DLD1 (cell line): ENCODE measurements at regions not wholly inside any gene's neighbourhood (a gene's known extent, or its start where the extent isn't known, plus 50 kb on each side); places are given as distances from the start of the nearest gene placed in this dataset.

Experiments
- in situ Hi-C: cut with HindIII; loops from 2 replicates; pipeline ENCODE4 v1.10.0; 2017; ENCODE audit warnings: low sequenced_read_pairs

DNA sequence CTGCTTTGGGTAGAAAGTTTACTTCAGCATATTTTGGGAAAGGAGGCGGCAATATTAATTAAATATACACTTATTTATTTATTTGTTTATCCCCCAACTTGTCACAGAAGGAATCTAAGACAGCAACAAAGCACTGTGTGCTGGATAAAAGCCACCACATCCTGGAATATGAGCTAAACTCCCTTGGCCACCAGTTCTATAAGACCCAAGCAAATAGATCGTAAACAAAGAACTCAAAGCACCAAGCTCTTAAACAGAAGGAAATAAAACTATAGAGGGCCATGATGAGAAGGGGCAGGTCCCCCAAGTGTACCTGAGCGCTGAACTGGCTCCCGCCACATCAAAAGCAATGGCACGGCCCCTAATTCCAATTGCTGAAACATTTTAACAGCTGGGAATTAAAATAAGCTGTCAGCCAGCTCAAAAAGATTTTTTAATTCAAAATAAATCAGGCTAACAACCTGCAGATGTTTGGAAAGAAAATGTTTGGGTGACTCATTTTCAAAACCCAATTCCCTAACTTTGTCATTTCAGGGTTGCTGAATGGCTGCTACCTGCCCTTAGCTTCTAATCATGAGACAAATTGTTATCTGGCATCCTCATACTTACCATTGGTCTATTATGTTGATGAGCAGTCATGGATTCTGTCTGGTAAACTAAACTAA is 127.1 kb downstream of the SLC30A10 start:
- in situ Hi-C loops = no loop called here

DNA sequence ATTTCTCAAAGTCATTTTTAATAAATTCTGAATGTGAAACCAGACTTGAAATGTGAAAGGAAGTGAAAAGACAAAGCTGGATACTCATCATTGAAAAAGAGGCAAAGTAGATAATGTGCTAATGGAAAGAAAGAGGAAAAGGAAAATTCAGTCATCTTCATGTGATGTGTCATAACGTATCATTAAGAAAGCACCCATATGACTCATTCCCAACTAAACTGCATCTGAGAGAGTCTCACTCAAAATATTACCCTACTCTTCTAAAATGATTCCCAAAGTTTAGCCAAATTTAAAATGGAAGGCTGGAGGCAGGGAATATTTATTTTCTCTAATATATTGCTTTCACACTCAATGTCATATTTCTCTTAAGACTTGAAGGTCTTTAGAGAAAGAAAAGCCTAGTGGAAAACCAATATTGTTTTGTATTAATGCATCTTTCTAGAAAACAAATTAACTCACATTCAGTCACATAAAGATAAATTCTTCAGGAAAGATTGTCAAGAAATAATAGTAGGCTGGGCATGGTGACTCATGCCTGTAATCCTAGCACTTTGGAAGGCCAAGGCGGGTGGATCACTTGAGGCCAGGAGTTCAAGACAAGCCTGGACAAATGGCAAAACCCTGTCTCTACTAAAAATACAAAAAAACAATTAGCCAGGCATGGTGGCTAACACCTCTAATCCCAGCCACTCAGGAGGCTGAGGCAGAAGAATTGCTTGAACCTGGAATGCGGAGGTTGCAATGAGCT is 129.9 kb downstream of the SLC30A10 start:
- in situ Hi-C loops = no loop called here

DNA sequence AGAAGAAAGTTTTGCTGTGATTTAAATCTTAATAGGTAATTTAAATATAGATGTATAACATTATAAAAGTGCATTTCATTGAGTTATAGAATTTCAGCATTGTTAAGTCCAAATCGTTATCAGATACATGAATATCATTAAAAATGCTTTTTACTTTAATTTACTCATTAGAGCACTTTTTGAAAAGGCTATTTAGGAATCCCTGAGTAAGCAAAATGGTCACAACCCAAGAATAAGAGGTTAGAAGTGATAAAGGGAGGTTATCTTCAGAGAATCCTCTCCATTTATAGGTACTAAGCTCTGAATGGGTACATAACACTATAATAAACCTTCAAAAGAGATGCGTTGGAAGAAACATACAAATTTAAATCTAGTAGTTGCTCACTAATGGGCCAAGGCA is 130.7 kb downstream of the SLC30A10 start:
- in situ Hi-C loops = no loop called here

DNA sequence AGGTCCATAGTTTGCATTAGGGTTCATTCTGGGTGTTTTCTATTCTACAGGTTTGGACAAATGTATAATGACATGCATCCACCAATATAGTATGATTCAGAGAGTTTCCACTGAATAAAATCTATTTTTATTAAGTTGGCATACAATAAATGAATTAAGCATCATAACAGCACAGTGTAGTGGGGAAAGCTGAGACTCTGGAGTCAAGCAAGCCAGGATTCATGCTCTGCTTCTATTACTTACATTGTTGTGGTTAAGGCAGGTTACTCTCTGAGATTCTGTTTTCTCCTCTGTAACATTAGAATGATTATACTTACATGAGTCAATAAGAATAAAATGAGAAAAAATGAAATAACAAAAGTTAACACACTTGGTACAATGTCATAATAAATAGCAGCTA is 131.3 kb downstream of the SLC30A10 start:
- in situ Hi-C loops = no loop called here

DNA sequence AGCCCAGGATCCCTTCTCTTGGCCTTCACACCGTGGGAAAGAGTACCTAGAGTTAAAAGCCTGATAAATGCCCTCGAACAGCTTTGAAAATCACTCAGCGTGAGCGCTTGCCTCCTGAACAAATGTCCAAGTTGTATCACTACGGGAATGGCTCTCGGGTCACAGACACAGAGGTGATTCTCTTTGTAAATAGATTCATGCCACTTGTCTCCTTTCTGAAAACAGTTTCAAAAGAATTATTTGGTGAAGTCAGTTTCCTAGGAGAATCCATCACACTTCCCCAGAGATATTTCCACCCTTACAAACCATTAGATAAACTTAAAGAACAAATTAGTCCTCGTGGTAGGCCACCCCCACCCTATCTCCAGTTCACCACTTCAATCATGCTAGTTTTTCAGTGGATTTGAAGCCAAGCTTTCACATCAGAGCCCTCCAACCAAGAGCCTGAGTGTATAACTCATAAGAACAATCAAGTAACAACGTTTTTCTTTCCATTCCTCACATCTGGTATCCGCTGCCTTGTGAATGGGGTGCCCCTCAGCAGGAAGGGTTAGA is 132.9 kb downstream of the SLC30A10 start:
- in situ Hi-C loops = no loop called here

DNA sequence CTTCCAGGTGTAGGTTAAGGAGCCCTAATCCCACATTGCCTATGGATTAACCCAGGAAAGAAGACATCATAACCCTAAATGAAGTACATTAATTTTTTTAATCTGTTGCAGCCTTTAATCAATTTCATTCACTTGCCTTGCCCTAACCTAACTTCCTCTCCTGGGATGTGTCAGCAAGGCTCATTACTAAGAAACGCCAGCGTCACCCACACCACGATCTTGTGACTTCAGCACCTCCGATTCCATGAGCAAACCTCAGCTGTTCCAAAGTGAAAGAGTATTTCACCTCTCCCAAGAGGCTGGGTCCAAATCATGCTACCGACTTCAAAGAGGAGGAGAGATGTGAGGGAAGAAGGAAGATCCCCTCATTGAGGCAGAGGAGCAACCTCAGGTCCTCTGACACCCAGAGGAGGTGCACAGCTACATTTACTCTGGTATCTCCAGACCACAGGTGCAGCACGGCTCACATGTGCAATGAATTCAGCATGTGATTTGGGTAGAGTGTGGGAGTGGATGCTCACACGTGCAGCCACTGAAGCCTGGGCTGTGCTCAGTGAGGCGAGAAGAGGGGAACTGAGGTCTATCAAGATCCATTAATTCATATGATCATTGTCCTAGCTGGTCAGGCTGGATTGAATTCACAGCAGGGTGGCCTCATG is 134.1 kb downstream of the SLC30A10 start:
- in situ Hi-C loops = no loop called here

DNA sequence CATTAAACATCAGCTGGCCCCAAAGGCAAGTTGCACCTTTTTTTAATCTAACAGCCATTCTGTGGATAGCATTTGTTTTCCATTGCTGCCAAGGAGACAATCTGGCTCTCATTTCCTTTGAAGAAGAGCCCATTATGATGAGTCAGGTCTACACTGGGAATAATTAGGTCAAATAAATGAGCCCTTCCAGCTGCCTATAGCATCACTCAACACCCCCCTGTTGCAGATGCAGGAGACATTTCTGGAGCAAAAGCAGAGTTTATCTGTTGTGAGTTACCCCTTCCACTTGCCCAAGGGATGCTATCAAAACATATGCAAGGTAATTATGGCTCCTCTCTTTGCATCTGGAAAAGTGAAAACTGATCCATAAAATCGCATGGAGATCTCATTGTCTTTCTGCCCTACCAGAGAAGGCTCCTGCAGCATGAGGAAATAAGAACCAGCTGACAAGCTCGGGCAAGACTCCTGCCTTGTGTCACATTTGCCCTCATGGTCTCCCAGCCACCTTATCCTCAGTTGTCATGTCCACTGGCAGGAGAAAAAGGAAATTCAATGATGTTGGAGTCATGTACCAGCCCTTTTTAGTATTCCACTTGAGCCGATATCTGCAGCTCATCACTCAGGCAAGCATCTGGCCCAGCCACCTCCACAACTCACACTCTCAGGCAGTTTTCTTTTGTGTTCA is 135.9 kb downstream of the SLC30A10 start:
- in situ Hi-C loops = no loop called here

DNA sequence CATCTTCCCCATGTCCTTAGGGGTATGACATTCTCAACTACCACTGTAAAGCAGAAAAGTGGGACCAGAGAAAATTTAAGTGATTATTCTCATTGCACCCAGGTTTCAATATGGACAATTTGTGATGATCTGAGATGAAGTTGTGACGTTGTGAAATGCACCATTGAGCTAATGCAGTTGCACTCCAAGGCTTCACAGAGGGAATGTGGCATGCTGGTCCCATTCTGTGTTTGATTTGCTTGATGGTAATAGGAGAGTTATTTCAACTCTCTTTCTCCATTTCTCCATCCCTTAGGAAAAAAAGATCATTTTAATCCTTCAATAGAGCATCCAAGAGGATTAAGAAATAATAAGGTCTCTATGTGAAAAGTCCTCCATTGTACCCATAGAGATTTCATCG is 136.6 kb downstream of the SLC30A10 start:
- in situ Hi-C loops = no loop called here

DNA sequence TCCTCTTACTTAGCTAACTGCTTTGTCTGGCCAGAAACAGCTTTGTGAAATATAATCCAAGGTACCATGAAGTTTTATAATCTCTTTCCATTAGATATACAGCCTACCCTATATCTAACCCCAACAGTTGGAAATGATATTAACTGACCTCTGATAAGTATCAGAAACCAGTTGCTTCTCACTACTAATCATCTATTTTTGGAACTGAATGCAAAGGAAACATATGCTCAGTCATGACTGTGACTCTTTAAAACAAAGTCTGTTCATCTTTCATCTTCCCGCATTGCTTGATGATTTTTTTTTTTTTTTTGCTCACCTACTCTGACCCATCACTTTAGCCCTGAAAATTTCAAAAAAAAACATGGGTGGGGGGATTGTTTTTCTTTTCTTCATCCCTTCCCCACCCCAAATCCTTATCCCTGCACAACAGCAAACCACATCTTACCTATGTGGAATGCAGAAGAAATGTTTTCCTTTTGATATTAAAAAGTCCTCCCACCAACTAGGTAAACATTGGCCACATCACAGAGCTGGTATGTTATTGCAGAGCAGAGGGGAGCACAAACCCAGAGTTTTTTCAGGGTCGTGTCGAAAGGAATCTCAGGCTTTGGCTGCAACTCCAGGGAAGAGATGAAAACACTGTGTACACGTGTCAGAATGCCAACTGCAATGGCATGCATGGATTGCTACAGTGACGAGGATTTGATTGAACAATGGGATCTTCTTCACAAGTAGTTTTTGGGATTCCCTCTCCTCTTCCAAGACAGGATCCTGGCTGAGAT is 137.3 kb downstream of the SLC30A10 start:
- in situ Hi-C loops = no loop called here

DNA sequence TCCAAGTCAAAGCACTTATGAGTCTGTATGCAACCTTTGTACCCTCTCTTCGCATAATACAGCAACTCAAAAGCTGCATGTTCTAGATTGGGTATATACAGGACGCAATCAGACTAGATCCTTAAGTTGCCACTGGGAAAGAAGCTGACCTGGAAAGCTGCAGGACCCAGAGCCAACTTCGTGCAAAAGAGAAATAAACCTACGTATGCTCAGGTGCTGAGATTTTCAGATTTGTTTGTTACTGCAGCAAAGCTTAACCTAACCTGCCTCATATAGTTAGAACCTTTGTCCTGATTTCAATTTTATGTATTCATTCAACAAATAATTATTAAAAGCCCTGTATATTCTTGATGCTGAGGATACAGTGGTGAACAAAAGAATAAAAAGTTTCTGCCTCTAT is 139.7 kb downstream of the SLC30A10 start:
- in situ Hi-C loops = no loop called here

DNA sequence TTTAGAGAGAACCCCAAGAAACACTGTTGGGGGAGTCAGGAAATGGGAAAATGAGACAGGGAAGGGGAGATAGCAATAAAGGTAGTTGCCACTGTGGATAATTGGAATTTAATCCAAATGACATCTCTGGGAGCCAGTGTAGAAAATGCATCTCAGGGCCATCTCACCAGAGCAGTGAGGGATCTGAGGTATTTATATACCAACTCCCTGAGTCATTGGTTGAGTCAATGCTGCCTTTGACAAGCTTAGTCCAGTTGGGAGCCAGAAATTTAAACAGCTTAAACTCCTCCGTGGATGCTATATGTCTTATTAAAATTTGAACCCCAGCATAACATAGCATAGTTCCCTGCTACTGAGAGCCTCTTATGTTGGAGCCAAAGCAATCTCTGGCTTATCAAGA is 140.3 kb downstream of the SLC30A10 start:
- in situ Hi-C loops = no loop called here

DNA sequence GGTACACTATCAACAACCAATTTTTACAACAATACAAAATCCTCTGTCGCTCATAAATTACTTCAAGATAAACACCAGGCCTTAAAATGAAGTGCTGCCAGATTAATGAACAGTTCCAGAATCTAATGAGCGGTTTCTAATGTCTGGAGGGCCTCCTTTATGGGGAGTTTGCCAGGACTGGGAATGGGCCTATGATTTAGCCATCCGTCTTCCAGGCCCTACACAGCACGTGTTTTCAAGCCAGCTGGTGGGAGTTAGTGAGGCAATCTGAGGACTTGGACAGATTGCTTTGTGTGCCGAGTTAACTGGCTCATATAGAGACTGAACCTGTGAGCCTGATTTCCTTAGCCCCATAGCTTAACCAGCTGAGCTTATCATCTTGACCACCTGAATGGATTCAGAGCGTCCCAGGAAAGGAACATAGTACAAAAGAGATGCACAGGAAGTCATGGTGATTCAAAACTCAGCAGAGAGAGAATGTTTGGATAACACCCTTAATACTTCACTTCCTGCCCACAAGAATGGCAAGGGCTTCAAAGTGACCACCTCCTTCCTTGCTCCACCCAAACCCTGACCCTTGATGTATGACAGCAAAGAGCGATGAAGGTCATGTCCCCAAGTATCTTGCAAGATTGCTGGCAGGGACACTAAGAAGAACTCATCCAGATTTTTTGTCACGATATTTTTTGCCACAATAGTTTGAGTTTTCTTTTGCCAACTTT is 143.5 kb downstream of the SLC30A10 start:
- in situ Hi-C loops = no loop called here

DNA sequence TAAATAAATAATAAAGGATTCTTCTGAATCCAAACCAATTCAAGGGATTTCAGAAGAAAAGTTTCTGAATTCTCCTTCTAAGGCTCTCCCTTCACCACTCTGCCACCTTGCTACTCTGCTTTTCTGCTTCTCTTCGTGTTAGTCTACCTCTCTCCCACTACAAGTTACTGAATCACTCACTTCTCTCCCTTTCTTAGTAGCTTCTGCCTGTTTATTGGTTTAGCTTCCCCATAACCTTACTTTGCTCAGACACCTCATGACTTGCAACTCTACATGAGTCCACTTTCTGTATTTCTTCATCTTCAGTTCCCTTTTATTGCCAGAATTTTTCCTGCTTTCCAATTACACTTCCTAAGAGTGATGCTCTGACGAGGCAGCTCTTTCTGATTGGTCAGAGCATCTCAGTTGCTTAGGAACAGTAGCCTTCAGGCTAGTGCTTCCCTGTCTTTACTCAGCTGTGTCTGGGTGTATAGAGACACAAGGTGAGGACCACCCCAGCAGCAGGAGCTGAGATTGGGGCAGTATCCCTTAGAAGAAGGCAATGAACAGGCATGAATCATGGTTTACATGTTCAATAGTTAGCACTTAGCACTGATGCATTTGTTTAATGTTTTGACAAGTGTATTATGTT is 144.6 kb downstream of the SLC30A10 start:
- in situ Hi-C loops = no loop called here

DNA sequence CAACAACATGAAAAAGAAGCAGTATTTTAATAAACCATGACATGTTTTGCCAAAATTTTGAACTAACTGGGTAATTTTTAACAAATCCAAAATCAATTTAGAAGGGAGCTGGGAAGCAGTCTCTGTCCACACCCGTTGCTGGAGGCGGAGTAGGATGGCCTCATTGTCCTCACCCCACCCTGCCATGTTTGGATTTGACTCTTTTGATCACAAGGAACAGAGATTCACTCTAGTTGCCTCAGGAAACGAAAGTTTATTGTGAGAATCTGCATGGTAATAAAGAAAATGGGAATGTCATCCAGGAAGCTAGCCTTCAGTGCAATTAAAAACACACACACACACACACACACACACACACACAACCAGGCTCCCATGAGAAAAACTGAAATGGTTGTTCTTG is 145.4 kb downstream of the SLC30A10 start:
- in situ Hi-C loops = no loop called here

DNA sequence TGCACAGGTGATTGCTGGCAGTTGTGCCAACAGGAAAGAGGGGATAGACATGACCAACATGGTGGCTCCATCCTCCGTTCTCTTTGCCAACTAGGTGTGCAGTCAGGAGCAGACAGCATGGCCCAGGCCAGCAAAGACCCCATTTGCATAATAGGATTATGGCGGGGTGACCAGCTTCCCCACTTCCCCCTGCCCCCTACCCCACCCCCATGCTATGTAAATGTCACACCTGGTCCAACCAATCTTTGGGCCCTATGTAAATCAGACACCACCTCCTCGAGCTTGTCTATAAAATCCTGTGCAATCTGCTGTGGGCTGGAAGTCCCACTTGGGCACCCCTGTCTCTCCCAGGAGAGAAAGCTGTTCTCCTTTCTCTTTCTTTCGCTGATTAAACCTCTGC is 146.0 kb downstream of the SLC30A10 start:
- in situ Hi-C loops = no loop called here

DNA sequence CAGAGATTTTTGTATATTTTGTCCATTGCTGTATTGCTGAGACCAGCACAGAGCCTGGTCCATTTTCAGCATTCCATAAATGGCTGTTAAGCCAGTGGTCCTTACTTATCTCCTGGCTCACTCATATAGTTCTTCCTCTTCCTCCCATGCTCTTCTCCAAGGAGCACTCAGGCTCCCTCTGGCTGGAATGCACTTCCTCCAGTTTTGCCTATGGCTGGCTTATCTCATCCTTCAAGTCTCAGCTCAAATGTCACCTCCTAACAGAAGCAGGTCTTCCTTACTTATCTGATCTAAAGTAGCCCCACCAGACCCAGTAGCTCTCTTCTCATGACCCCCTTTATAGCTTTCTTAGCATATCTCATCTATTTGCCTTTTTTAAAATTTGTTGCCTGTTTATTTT is 146.9 kb downstream of the SLC30A10 start:
- in situ Hi-C loops = no loop called here

DNA sequence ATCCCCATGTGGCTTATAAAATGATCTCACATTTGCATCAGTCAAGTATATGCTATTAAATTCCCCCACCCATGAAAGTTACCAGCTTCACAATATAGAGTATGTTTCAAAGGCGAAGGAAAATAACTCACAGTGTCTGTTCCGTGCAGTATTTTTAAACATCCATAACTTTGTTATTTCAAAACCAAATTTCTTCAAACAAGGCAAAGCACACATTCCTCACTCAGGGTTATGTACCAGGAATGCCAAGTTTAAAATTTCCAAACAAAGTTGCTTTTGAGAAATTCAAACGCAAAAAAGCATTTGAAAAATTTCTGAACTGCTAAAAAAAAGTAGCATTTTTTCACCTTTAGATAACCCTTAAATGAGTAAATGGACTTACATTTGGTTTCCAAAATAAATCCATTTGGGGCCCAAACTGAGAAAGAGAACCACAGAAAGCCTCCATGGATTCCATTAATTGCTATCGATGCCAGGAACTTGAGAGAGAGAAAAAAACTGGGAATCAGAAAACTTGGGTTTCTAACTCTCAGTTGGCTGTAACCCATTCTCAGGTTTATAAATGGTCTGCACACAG is 149.5 kb downstream of the SLC30A10 start:
- in situ Hi-C loops = no loop called here

DNA sequence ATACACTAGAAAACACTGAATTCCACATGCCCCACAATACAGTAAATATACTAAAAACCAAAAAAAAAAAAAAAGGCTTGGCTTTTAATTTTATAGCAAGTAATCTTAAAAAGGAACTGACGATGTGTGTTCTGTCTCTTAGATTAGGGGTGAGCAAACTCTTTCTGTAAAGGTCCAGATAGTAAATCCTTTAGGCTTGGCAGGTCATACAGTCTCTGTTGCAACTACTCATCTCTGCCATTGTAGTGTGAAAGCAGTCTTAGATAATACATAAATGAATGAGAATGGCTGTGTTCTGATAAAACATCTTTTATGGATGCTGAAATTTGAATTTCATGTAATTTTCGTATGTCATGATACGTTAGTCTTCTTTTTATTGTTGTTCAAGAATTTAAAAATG is 150.2 kb downstream of the SLC30A10 start:
- in situ Hi-C loops = no loop called here

DNA sequence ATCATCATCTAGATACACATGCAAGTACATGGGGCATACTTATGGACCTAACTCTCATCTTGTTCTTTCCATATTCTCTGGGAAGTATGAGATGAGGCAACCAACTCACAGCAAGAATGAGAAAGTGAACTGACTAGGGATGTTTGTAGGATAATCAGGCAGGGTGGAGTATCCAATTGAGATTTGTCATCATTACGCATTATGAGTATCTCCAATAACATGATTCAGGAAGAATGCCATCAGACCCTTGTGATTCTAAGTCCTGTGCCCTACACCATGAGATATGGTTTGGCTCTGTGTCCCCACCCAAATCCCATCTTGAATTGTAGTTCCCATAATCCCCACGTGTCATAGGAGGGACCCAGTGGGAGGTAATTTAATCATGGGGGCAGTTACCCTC is 154.0 kb downstream of the SLC30A10 start:
- in situ Hi-C loops = no loop called here
